ENCODE measurements at regions not wholly inside any gene's neighbourhood (a gene's known extent, or its start where the extent isn't known, plus 50 kb on each side); places are given as distances from the start of the nearest gene placed in this dataset.

- Histone ChIP-seq H3K79me2 (no peaks in the 10 kb centered on the region), H3K9me3 (ENCODE audit: low read depth) (no peaks in the 10 kb centered on the region), H3K27me3 (no peaks in the 10 kb centered on the region), H3K4me2 (no peak overlapping the region), H3K27ac (no peak overlapping the region), H3K36me3 (replicated peaks; ENCODE audit: insufficient read depth, low read depth) (no peaks in the 10 kb centered on the region), H3K4me3 (no peak overlapping the region), H2AFZ (no peak overlapping the region), H3K9me2 (replicated peaks; ENCODE audit: insufficient read depth) (no peaks in the 10 kb centered on the region), H4K20me1 (ENCODE audit: insufficient read depth, poor library complexity, severe bottlenecking) (no peaks in the 10 kb centered on the region), H3K4me1 (ENCODE audit: insufficient read depth) (no peaks in the 10 kb centered on the region)
- no peak for DNase-seq (ENCODE audit: low spot score)
- TF ChIP-seq EZH2 (IDR thresholded peaks at IDR 0.05; ENCODE audit: borderline replicate concordance) (no peak), CTCF (IDR thresholded peaks at IDR 0.05; ENCODE audit: poor library complexity) (no peak), EZH2phosphoT487 (IDR thresholded peaks at IDR 0.05; ENCODE audit: low read depth, severe bottlenecking, unreplicated experiment) (no peak)
- 79% methylated on average over 3 of the region's 3 CpGs for WGBS (ENCODE audit: low lambda C conversion rate, missing lambda C conversion rate)
These were observed 250.5 kb upstream of the PWP1 start for GRCh38 chr12:107435072-107435471.

- no peaks in the 10 kb centered on the region for H3K36me3 ChIP-seq (replicated peaks; ENCODE audit: insufficient read depth, low read depth)
- TF ChIP-seq CTCF (IDR thresholded peaks at IDR 0.05; ENCODE audit: poor library complexity) (no peak), EZH2 (IDR thresholded peaks at IDR 0.05; ENCODE audit: borderline replicate concordance) (no peak), EZH2phosphoT487 (IDR thresholded peaks at IDR 0.05; ENCODE audit: low read depth, severe bottlenecking, unreplicated experiment) (no peak)
- H3K9me3 ChIP-seq (ENCODE audit: low read depth) = no peaks in the 10 kb centered on the region
- no peaks in the 10 kb centered on the region for H3K4me1 ChIP-seq (ENCODE audit: insufficient read depth)
- no peak overlapping the region for H2AFZ ChIP-seq
- H3K9me2 ChIP-seq (replicated peaks; ENCODE audit: insufficient read depth) = no peaks in the 10 kb centered on the region
- no peak for DNase-seq (ENCODE audit: low spot score)
- H3K4me2 ChIP-seq = no peak overlapping the region
- H3K4me3 ChIP-seq = no peak overlapping the region
- H4K20me1 ChIP-seq (ENCODE audit: insufficient read depth, poor library complexity, severe bottlenecking) = no peaks in the 10 kb centered on the region
- no peaks in the 10 kb centered on the region for H3K27me3 ChIP-seq
- H3K79me2 ChIP-seq = no peaks in the 10 kb centered on the region
- WGBS (ENCODE audit: low lambda C conversion rate, missing lambda C conversion rate) = 86% methylated on average over 2 of the region's 2 CpGs
- H3K27ac ChIP-seq = no peak overlapping the region
These were observed 250.1 kb upstream of the PWP1 start for GRCh38 chr12:107435520-107435919.

GRCh38 chr12:107436376-107436775 lies 249.2 kb upstream of the PWP1 start:
- Histone ChIP-seq H3K4me1 (ENCODE audit: insufficient read depth) (no peaks in the 10 kb centered on the region), H3K36me3 (replicated peaks; ENCODE audit: insufficient read depth, low read depth) (no peaks in the 10 kb centered on the region), H3K4me2 (no peak overlapping the region), H3K9me2 (replicated peaks; ENCODE audit: insufficient read depth) (no peaks in the 10 kb centered on the region), H2AFZ (no peak overlapping the region), H3K27me3 (no peaks in the 10 kb centered on the region), H3K9me3 (ENCODE audit: low read depth) (no peaks in the 10 kb centered on the region), H4K20me1 (ENCODE audit: insufficient read depth, poor library complexity, severe bottlenecking) (no peaks in the 10 kb centered on the region), H3K27ac (no peak overlapping the region), H3K79me2 (no peaks in the 10 kb centered on the region), H3K4me3 (no peak overlapping the region)
- DNase-seq (ENCODE audit: low spot score) = peak; percentile 24
- WGBS (ENCODE audit: low lambda C conversion rate, missing lambda C conversion rate) = 86% methylated on average over 5 of the region's 5 CpGs
- no peak for TF ChIP-seq EZH2phosphoT487 (IDR thresholded peaks at IDR 0.05; ENCODE audit: low read depth, severe bottlenecking, unreplicated experiment)
- no peak for TF ChIP-seq EZH2 (IDR thresholded peaks at IDR 0.05; ENCODE audit: borderline replicate concordance)
- TF ChIP-seq CTCF (IDR thresholded peaks at IDR 0.05; ENCODE audit: poor library complexity) = no peak

GRCh38 chr12:107436836-107437235 lies 248.8 kb upstream of the PWP1 start:
- H3K4me1 ChIP-seq (ENCODE audit: insufficient read depth) = no peaks in the 10 kb centered on the region
- H3K9me3 ChIP-seq (ENCODE audit: low read depth) = no peaks in the 10 kb centered on the region
- no peak overlapping the region for H2AFZ ChIP-seq
- no peaks in the 10 kb centered on the region for H3K27me3 ChIP-seq
- no peaks in the 10 kb centered on the region for H3K79me2 ChIP-seq
- no peak for DNase-seq (ENCODE audit: low spot score)
- 88% methylated on average over 4 of the region's 4 CpGs for WGBS (ENCODE audit: low lambda C conversion rate, missing lambda C conversion rate)
- H3K36me3 ChIP-seq (replicated peaks; ENCODE audit: insufficient read depth, low read depth) = no peaks in the 10 kb centered on the region
- no peak overlapping the region for H3K27ac ChIP-seq
- no peak overlapping the region for H3K4me3 ChIP-seq
- no peaks in the 10 kb centered on the region for H4K20me1 ChIP-seq (ENCODE audit: insufficient read depth, poor library complexity, severe bottlenecking)
- H3K4me2 ChIP-seq = no peak overlapping the region
- TF ChIP-seq CTCF (IDR thresholded peaks at IDR 0.05; ENCODE audit: poor library complexity) (no peak), EZH2 (IDR thresholded peaks at IDR 0.05; ENCODE audit: borderline replicate concordance) (no peak), EZH2phosphoT487 (IDR thresholded peaks at IDR 0.05; ENCODE audit: low read depth, severe bottlenecking, unreplicated experiment) (no peak)
- H3K9me2 ChIP-seq (replicated peaks; ENCODE audit: insufficient read depth) = no peaks in the 10 kb centered on the region
